ENCODE measurements at regions not wholly inside any gene's neighbourhood (a gene's known extent, or its start where the extent isn't known, plus 50 kb on each side); places are given as distances from the start of the nearest gene placed in this dataset.

- Histone ChIP-seq H3K79me2 (ENCODE audit: control insufficient read depth, insufficient read depth, low read length) (no peaks in the 10 kb centered on the region), H3K36me3 (ENCODE audit: control insufficient read depth, insufficient read depth, low read length) (no peaks in the 10 kb centered on the region), H3K4me2 (ENCODE audit: low read length) (no peak overlapping the region), H3K4ac (ENCODE audit: low read depth, low read length) (no peak overlapping the region), H3K27ac (ENCODE audit: low read depth, low read length) (no peak overlapping the region), H3K4me3 (ENCODE audit: low read length) (no peak overlapping the region), H2BK5ac (ENCODE audit: low read length) (no peak overlapping the region), H3K4me1 (ENCODE audit: control insufficient read depth, low read depth, low read length) (no peaks in the 10 kb centered on the region), H3K18ac (ENCODE audit: low read length) (no peak overlapping the region), H2BK15ac (replicated peaks; ENCODE audit: low read depth) (no peak overlapping the region), H3K9ac (ENCODE audit: low read length) (no peak overlapping the region), H2BK120ac (ENCODE audit: low read depth, low read length) (no peak overlapping the region), H3K56ac (ENCODE audit: low read length) (no peak overlapping the region), H3K27me3 (ENCODE audit: insufficient read depth, low read length, poor library complexity) (no peaks in the 10 kb centered on the region), H3K79me1 (ENCODE audit: low read length) (no peaks in the 10 kb centered on the region), H4K5ac (ENCODE audit: low read length) (no peak overlapping the region), H4K8ac (ENCODE audit: low read depth, low read length) (no peak overlapping the region), H3K23ac (ENCODE audit: low read length) (no peak overlapping the region), H2AK5ac (ENCODE audit: low read length) (no peak overlapping the region)
- no CpG with 5 or more reads among the region's 4 CpGs for WGBS (ENCODE audit: extremely low coverage, insufficient coverage, low lambda C conversion rate)
- DNase-seq = no peak
Observed at GRCh38 chr10:83995738-83996331, 143.5 kb upstream of the GHITM start.

- WGBS (ENCODE audit: extremely low coverage, insufficient coverage, low lambda C conversion rate) = no CpG with 5 or more reads among the region's 2 CpGs
- Histone ChIP-seq H3K79me2 (ENCODE audit: control insufficient read depth, insufficient read depth, low read length) (no peaks in the 10 kb centered on the region), H3K56ac (ENCODE audit: low read length) (no peak overlapping the region), H3K27me3 (ENCODE audit: insufficient read depth, low read length, poor library complexity) (no peaks in the 10 kb centered on the region), H3K4me2 (ENCODE audit: low read length) (no peak overlapping the region), H3K79me1 (ENCODE audit: low read length) (no peaks in the 10 kb centered on the region), H3K36me3 (ENCODE audit: control insufficient read depth, insufficient read depth, low read length) (no peaks in the 10 kb centered on the region), H2BK5ac (ENCODE audit: low read length) (no peak overlapping the region), H3K9ac (ENCODE audit: low read length) (no peak overlapping the region), H3K4ac (ENCODE audit: low read depth, low read length) (no peak overlapping the region), H3K18ac (ENCODE audit: low read length) (no peak overlapping the region), H3K27ac (ENCODE audit: low read depth, low read length) (no peak overlapping the region), H4K8ac (ENCODE audit: low read depth, low read length) (no peak overlapping the region), H2BK120ac (ENCODE audit: low read depth, low read length) (no peak overlapping the region), H3K4me3 (ENCODE audit: low read length) (no peak overlapping the region), H4K5ac (ENCODE audit: low read length) (no peak overlapping the region), H3K23ac (ENCODE audit: low read length) (no peak overlapping the region), H2BK15ac (replicated peaks; ENCODE audit: low read depth) (no peak overlapping the region), H3K4me1 (ENCODE audit: control insufficient read depth, low read depth, low read length) (no peaks in the 10 kb centered on the region), H2AK5ac (ENCODE audit: low read length) (no peak overlapping the region)
- DNase-seq = no peak
Observed at GRCh38 chr10:84004221-84004620, 135.1 kb upstream of the GHITM start.

- no peak for DNase-seq
- H3K56ac ChIP-seq (ENCODE audit: low read length) = no peak overlapping the region
Observed at GRCh38 chr10:84005403-84005802, 133.9 kb upstream of the GHITM start.

GRCh38 chr10:84007482-84007881 is 131.8 kb upstream of the GHITM start:
- no peaks in the 10 kb centered on the region for H3K79me2 ChIP-seq (ENCODE audit: control insufficient read depth, insufficient read depth, low read length)
- H4K5ac ChIP-seq (ENCODE audit: low read length) = no peak overlapping the region
- no peak overlapping the region for H2BK5ac ChIP-seq (ENCODE audit: low read length)
- no peak overlapping the region for H2BK15ac ChIP-seq (replicated peaks; ENCODE audit: low read depth)
- no peak overlapping the region for H3K18ac ChIP-seq (ENCODE audit: low read length)
- H2BK120ac ChIP-seq (ENCODE audit: low read depth, low read length) = no peak overlapping the region
- no peaks in the 10 kb centered on the region for H3K4me1 ChIP-seq (ENCODE audit: control insufficient read depth, low read depth, low read length)
- no peak overlapping the region for H3K4me2 ChIP-seq (ENCODE audit: low read length)
- H3K27ac ChIP-seq (ENCODE audit: low read depth, low read length) = no peak overlapping the region
- no CpG with 5 or more reads among the region's 5 CpGs for WGBS (ENCODE audit: extremely low coverage, insufficient coverage, low lambda C conversion rate)
- H3K23ac ChIP-seq (ENCODE audit: low read length) = no peak overlapping the region
- no peak overlapping the region for H3K9ac ChIP-seq (ENCODE audit: low read length)
- no peak overlapping the region for H2AK5ac ChIP-seq (ENCODE audit: low read length)
- H3K4ac ChIP-seq (ENCODE audit: low read depth, low read length) = no peak overlapping the region
- no peaks in the 10 kb centered on the region for H3K36me3 ChIP-seq (ENCODE audit: control insufficient read depth, insufficient read depth, low read length)
- H3K79me1 ChIP-seq (ENCODE audit: low read length) = no peaks in the 10 kb centered on the region
- H4K8ac ChIP-seq (ENCODE audit: low read depth, low read length) = no peak overlapping the region
- no peak overlapping the region for H3K4me3 ChIP-seq (ENCODE audit: low read length)
- DNase-seq = no peak
- no peaks in the 10 kb centered on the region for H3K27me3 ChIP-seq (ENCODE audit: insufficient read depth, low read length, poor library complexity)
- H3K56ac ChIP-seq (ENCODE audit: low read length) = no peak overlapping the region

More at GRCh38 chr10:84005403-84005802, 133.9 kb upstream of the GHITM start:
- H3K9ac ChIP-seq (ENCODE audit: low read length) = no peak overlapping the region
- WGBS (ENCODE audit: extremely low coverage, insufficient coverage, low lambda C conversion rate) = no CpG with 5 or more reads among the region's 3 CpGs
- H3K23ac ChIP-seq (ENCODE audit: low read length) = no peak overlapping the region
- no peaks in the 10 kb centered on the region for H3K79me2 ChIP-seq (ENCODE audit: control insufficient read depth, insufficient read depth, low read length)
- H2BK15ac ChIP-seq (replicated peaks; ENCODE audit: low read depth) = no peak overlapping the region
- H3K4me1 ChIP-seq (ENCODE audit: control insufficient read depth, low read depth, low read length) = no peaks in the 10 kb centered on the region
- no peaks in the 10 kb centered on the region for H3K27me3 ChIP-seq (ENCODE audit: insufficient read depth, low read length, poor library complexity)
- H2AK5ac ChIP-seq (ENCODE audit: low read length) = no peak overlapping the region
- H4K8ac ChIP-seq (ENCODE audit: low read depth, low read length) = no peak overlapping the region
- no peak overlapping the region for H2BK120ac ChIP-seq (ENCODE audit: low read depth, low read length)
- H2BK5ac ChIP-seq (ENCODE audit: low read length) = no peak overlapping the region
- no peak overlapping the region for H3K4ac ChIP-seq (ENCODE audit: low read depth, low read length)
- no peak overlapping the region for H3K27ac ChIP-seq (ENCODE audit: low read depth, low read length)
- no peaks in the 10 kb centered on the region for H3K79me1 ChIP-seq (ENCODE audit: low read length)
- H4K5ac ChIP-seq (ENCODE audit: low read length) = no peak overlapping the region
- no peak overlapping the region for H3K18ac ChIP-seq (ENCODE audit: low read length)
- H3K4me3 ChIP-seq (ENCODE audit: low read length) = no peak overlapping the region
- H3K4me2 ChIP-seq (ENCODE audit: low read length) = no peak overlapping the region
- H3K36me3 ChIP-seq (ENCODE audit: control insufficient read depth, insufficient read depth, low read length) = no peaks in the 10 kb centered on the region

GRCh38 chr10:84008878-84009277 is 130.4 kb upstream of the GHITM start:
- no peak overlapping the region for H3K4me2 ChIP-seq (ENCODE audit: low read length)
- H2AK5ac ChIP-seq (ENCODE audit: low read length) = no peak overlapping the region
- no peak overlapping the region for H4K5ac ChIP-seq (ENCODE audit: low read length)
- peak; percentile 66 for DNase-seq
- no peak overlapping the region for H2BK15ac ChIP-seq (replicated peaks; ENCODE audit: low read depth)
- H3K23ac ChIP-seq (ENCODE audit: low read length) = no peak overlapping the region
- no peak overlapping the region for H3K18ac ChIP-seq (ENCODE audit: low read length)
- H3K4me3 ChIP-seq (ENCODE audit: low read length) = no peak overlapping the region
- H3K27me3 ChIP-seq (ENCODE audit: insufficient read depth, low read length, poor library complexity) = no peaks in the 10 kb centered on the region
- H3K56ac ChIP-seq (ENCODE audit: low read length) = no peak overlapping the region
- no peak overlapping the region for H3K9ac ChIP-seq (ENCODE audit: low read length)
- no peak overlapping the region for H2BK120ac ChIP-seq (ENCODE audit: low read depth, low read length)
- H3K79me2 ChIP-seq (ENCODE audit: control insufficient read depth, insufficient read depth, low read length) = no peaks in the 10 kb centered on the region
- H3K79me1 ChIP-seq (ENCODE audit: low read length) = no peaks in the 10 kb centered on the region
- H3K4me1 ChIP-seq (ENCODE audit: control insufficient read depth, low read depth, low read length) = no peaks in the 10 kb centered on the region
- H3K36me3 ChIP-seq (ENCODE audit: control insufficient read depth, insufficient read depth, low read length) = no peaks in the 10 kb centered on the region
- H2BK5ac ChIP-seq (ENCODE audit: low read length) = no peak overlapping the region
- H4K8ac ChIP-seq (ENCODE audit: low read depth, low read length) = no peak overlapping the region
- WGBS (ENCODE audit: extremely low coverage, insufficient coverage, low lambda C conversion rate) = no CpG with 5 or more reads among the region's 3 CpGs
- H3K4ac ChIP-seq (ENCODE audit: low read depth, low read length) = no peak overlapping the region
- no peak overlapping the region for H3K27ac ChIP-seq (ENCODE audit: low read depth, low read length)

GRCh38 chr10:84012431-84012830 is 126.9 kb upstream of the GHITM start:
- H3K4ac ChIP-seq (ENCODE audit: low read depth, low read length) = no peak overlapping the region

More at GRCh38 chr10:84012431-84012830, 126.9 kb upstream of the GHITM start:
- Histone ChIP-seq H3K4me3 (ENCODE audit: low read length) (no peak overlapping the region), H4K8ac (ENCODE audit: low read depth, low read length) (no peak overlapping the region), H2BK120ac (ENCODE audit: low read depth, low read length) (no peak overlapping the region), H2BK15ac (replicated peaks; ENCODE audit: low read depth) (no peak overlapping the region), H3K27ac (ENCODE audit: low read depth, low read length) (no peak overlapping the region), H3K4me2 (ENCODE audit: low read length) (no peak overlapping the region), H3K56ac (ENCODE audit: low read length) (no peak overlapping the region), H3K79me2 (ENCODE audit: control insufficient read depth, insufficient read depth, low read length) (no peaks in the 10 kb centered on the region), H3K9ac (ENCODE audit: low read length) (no peak overlapping the region), H3K4me1 (ENCODE audit: control insufficient read depth, low read depth, low read length) (no peaks in the 10 kb centered on the region), H3K18ac (ENCODE audit: low read length) (no peak overlapping the region), H3K36me3 (ENCODE audit: control insufficient read depth, insufficient read depth, low read length) (no peaks in the 10 kb centered on the region), H3K27me3 (ENCODE audit: insufficient read depth, low read length, poor library complexity) (no peaks in the 10 kb centered on the region), H2AK5ac (ENCODE audit: low read length) (no peak overlapping the region), H3K79me1 (ENCODE audit: low read length) (no peaks in the 10 kb centered on the region), H4K5ac (ENCODE audit: low read length) (no peak overlapping the region), H3K23ac (ENCODE audit: low read length) (no peak overlapping the region), H2BK5ac (ENCODE audit: low read length) (no peak overlapping the region)
- WGBS (ENCODE audit: extremely low coverage, insufficient coverage, low lambda C conversion rate) = no CpG with 5 or more reads among the region's 2 CpGs
- DNase-seq = no peak

All from mesendoderm (in vitro differentiated cells).